Hepatocyte (in vitro differentiated cells): ENCODE measurements at regions not wholly inside any gene's neighbourhood (a gene's known extent, or its start where the extent isn't known, plus 50 kb on each side); places are given as distances from the start of the nearest gene placed in this dataset.

Experiments used
- CTCF ChIP-seq: fragments of 200-600 bp; sonication (generic); IDR thresholded peaks from 2 replicates; pipeline ENCODE4 v1.5.1; 2016; ENCODE audit warnings: antibody characterized with exemption, mild to moderate bottlenecking; ENCODE audit not compliant: poor library complexity
- EZH2phosphoT487 ChIP-seq: fragments of 200-600 bp; sonication (generic); IDR thresholded peaks from one replicate; pipeline ENCODE4 v1.6.1; 2018; ENCODE audit warnings: antibody characterized with exemption, mild to moderate bottlenecking, low read depth, moderate library complexity; ENCODE audit not compliant: unreplicated experiment, severe bottlenecking

GRCh38 chrX:113973706-113974105, 610.2 kb upstream of the HTR2C start:
- TF ChIP-seq EZH2phosphoT487 (no peak), CTCF (no peak)
